K562 (cell line): ENCODE measurements at regions not wholly inside any gene's neighbourhood (a gene's known extent, or its start where the extent isn't known, plus 50 kb on each side); places are given as distances from the start of the nearest gene placed in this dataset.

Experiments
- ATAC-seq: fragments of 200-7000 bp; cut with Tn5 transposase; 3 replicates; pipeline ENCODE4 v1.9.1; 2020; ENCODE audit warnings: moderate library complexity
- BruUV-seq: library from RNA; stranded (reverse); fragments of 400-500 nt; replicated peaks from 2 replicates; lab custom pipeline; 2021; lab: Mats Ljungman, UMichigan
- CTCF ChIA-PET: fragments of 300-600 bp; formaldehyde crosslinking; extraction: SDS; loops from one replicate; lab custom pipeline; 2021; ENCODE audit warnings: low intra/inter-chr PET ratio; lab: Yijun Ruan, JAX
- POLR2A ChIA-PET: fragments of 300-600, 350-650 bp; sonication (Branson Sonifier 250); formaldehyde crosslinking; extraction: SDS; loops from one replicate; lab custom pipeline; 2021; ENCODE audit warnings: antibody characterized with exemption, inconsistent platforms; lab: Yijun Ruan, JAX
- DNase-seq, 4 experiments: peaks; one replicate each; pipeline versions ENCODE4 v3.0.0 to v3.0.0-alpha.2; 2011 to 2018; ENCODE audit warnings: low spot score in 3 of 4, mixed read lengths in 3 of 4; ENCODE audit errors: extremely low read depth in 1 of 4
- FAIRE-seq: peaks from 2 replicates; lab custom pipeline; 2011; peaks lifted over from hg19 to GRCh38; lab: Jason Lieb, UNC
- H2AFZ ChIP-seq: 2 replicates; pipeline ENCODE4 v1.6.0; 2011; ENCODE audit warnings: low read depth, low read length, control low read depth, inconsistent platforms
- H3K27ac ChIP-seq: fragments of 200-600 bp; 3 replicates; pipeline ENCODE4 v1.8.0; 2011; ENCODE audit warnings: low read depth, mild to moderate bottlenecking, control low read depth, inconsistent platforms, low read length, moderate library complexity, mixed read lengths; ENCODE audit errors: extremely low read depth
- H3K27me3 ChIP-seq, 2 experiments: fragments of 300-600 bp in 1 of 2; 2 replicates in 1 of 2; 3 replicates in 1 of 2; pipeline versions ENCODE4 v1.6.0 to v1.8.0; 2011; ENCODE audit warnings: inconsistent platforms in 2 of 2, low read length in 2 of 2, mild to moderate bottlenecking in 1 of 2, mixed read lengths in 1 of 2, moderate library complexity in 1 of 2; ENCODE audit not compliant: control insufficient read depth in 2 of 2, insufficient read depth in 2 of 2
- H3K36me3 ChIP-seq: fragments of 300-600 bp; 3 replicates; pipeline ENCODE4 v1.8.0; 2011; ENCODE audit warnings: mild to moderate bottlenecking, low read length, inconsistent platforms; ENCODE audit not compliant: control insufficient read depth, insufficient read depth
- H3K4me1 ChIP-seq, 2 experiments: fragments of 200-600 bp in 1 of 2; replicated peaks in 1 of 2; 2 replicates in 1 of 2; 3 replicates in 1 of 2; pipeline versions ENCODE4 v1.5.1 to v1.8.0; 2011; ENCODE audit warnings: inconsistent platforms in 2 of 2, low read length in 2 of 2, mild to moderate bottlenecking in 1 of 2, mixed read lengths in 1 of 2, moderate library complexity in 1 of 2; ENCODE audit not compliant: control insufficient read depth in 2 of 2, insufficient read depth in 2 of 2
- H3K4me2 ChIP-seq: 2 replicates; pipeline ENCODE4 v1.6.1; 2011; ENCODE audit warnings: low read length, control low read depth, inconsistent platforms, mixed read lengths; ENCODE audit not compliant: insufficient read depth
- H3K4me3 ChIP-seq: fragments of 200-600 bp; sonication (generic), shearing (Covaris generic); 2 replicates; pipeline ENCODE4 v1.5.1; 2016; ENCODE audit warnings: control low read depth, inconsistent platforms
- H3K79me2 ChIP-seq: fragments of 200-600 bp; 3 replicates; pipeline ENCODE4 v1.8.0; 2011; ENCODE audit warnings: low read length, inconsistent platforms; ENCODE audit not compliant: control insufficient read depth, insufficient read depth
- H3K9ac ChIP-seq, 2 experiments: 2 replicates each; pipeline versions ENCODE4 v1.6.0 to v1.6.1; 2011; ENCODE audit warnings: low read depth in 2 of 2, low read length in 2 of 2, control low read depth in 1 of 2, inconsistent platforms in 1 of 2, mild to moderate bottlenecking in 1 of 2, mixed read lengths in 1 of 2; ENCODE audit not compliant: insufficient read depth in 1 of 2
- H3K9me1 ChIP-seq: one replicate; pipeline ENCODE4 v1.6.0; 2011; ENCODE audit warnings: inconsistent platforms, mild to moderate bottlenecking, low read length, moderate library complexity; ENCODE audit not compliant: control insufficient read depth, insufficient read depth
- H3K9me3 ChIP-seq: replicated peaks from 2 replicates; pipeline ENCODE4 v1.5.1; 2011; ENCODE audit warnings: low read depth, low read length, inconsistent platforms; ENCODE audit not compliant: control insufficient read depth, insufficient read depth
- H4K20me1 ChIP-seq: replicated peaks from 2 replicates; pipeline ENCODE4 v1.6.1; 2011; ENCODE audit warnings: low read length, inconsistent platforms, mixed read lengths; ENCODE audit not compliant: control insufficient read depth, insufficient read depth
- CAMTA2 ChIP-seq: fragments of 250-450 bp; sonication (Bioruptor Pico); conservative IDR thresholded peaks from 2 replicates; pipeline ENCODE4 v1.5.1; 2022
- DNMT1 ChIP-seq: fragments of 450-650 bp; IDR thresholded peaks from 2 replicates; pipeline ENCODE4 v1.6.1; 2016; ENCODE audit warnings: antibody characterized with exemption, mild to moderate bottlenecking
- HNRNPUL1 ChIP-seq: fragments of 200-400 bp; formaldehyde crosslinking; IDR thresholded peaks from 2 replicates; pipeline ENCODE4 v1.6.1; 2017; ENCODE audit warnings: low read length
- OTX1 ChIP-seq: fragments of 450-650 bp; formaldehyde crosslinking; IDR thresholded peaks from 2 replicates; pipeline ENCODE4 v1.4.0; 2022; ENCODE audit warnings: mild to moderate bottlenecking
- PRMT5 ChIP-seq: sonication (generic); formaldehyde crosslinking; IDR thresholded peaks from 2 replicates; pipeline ENCODE4 v1.5.0; 2020; ENCODE audit warnings: missing genetic modification reagents
- SMAD4 ChIP-seq: fragments of 250-450 bp; sonication (Bioruptor Pico); conservative IDR thresholded peaks from 2 replicates; pipeline ENCODE4 v1.8.0; 2021; ENCODE audit warnings: inconsistent platforms, mild to moderate bottlenecking, moderate library complexity
- SNRNP70 ChIP-seq: fragments of 200-400 bp; formaldehyde crosslinking; optimal IDR thresholded peaks from 2 replicates; pipeline ENCODE3; 2017; ENCODE audit warnings: low read depth, low read length
- SOX6 ChIP-seq: fragments of 450-650 bp; IDR thresholded peaks from 2 replicates; pipeline ENCODE4 v1.6.1; 2014; ENCODE audit warnings: mild to moderate bottlenecking
- SRSF3 ChIP-seq: fragments of 200-400 bp; formaldehyde crosslinking; IDR thresholded peaks from 2 replicates; pipeline ENCODE4 v1.6.1; 2016; ENCODE audit warnings: mild to moderate bottlenecking, low read length, moderate library complexity; ENCODE audit not compliant: insufficient read depth
- YY1 ChIP-seq, 3 experiments: IDR thresholded peaks; 2 replicates each; pipeline ENCODE4 v1.6.1; 2011; ENCODE audit warnings: low read length in 2 of 3, mild to moderate bottlenecking in 2 of 3, moderate library complexity in 2 of 3, borderline replicate concordance in 1 of 3, control low read depth in 1 of 3, low read depth in 1 of 3; ENCODE audit not compliant: insufficient read depth in 3 of 3, insufficient replicate concordance in 2 of 3, control insufficient read depth in 1 of 3, insufficient read length in 1 of 3; ENCODE audit errors: extremely low read depth in 1 of 3
- ZC3H4 ChIP-seq: sonication (generic); formaldehyde crosslinking; IDR thresholded peaks from 2 replicates; pipeline ENCODE4 v1.9.0; 2021; ENCODE audit warnings: missing genetic modification reagents, borderline replicate concordance
- ZFP1 ChIP-seq: fragments of 450-650 bp; formaldehyde crosslinking; IDR thresholded peaks from 2 replicates; pipeline ENCODE4 v1.4.0; 2020; ENCODE audit warnings: mild to moderate bottlenecking, mixed read lengths
- WGBS: fragments of 100-300 bp; shearing (Covaris generic); methylation state at CpG from one replicate; pipeline ENCODE4 v1.1.6; 2016; ENCODE audit warnings: low coverage, mixed read lengths; ENCODE audit not compliant: insufficient coverage; ENCODE audit errors: missing lambda C conversion rate; 5-methylcytosine and 5-hydroxymethylcytosine counted together
- in situ Hi-C: fragments of 300-500 bp; cut with MboI; formaldehyde crosslinking; loops from 4 replicates; pipeline ENCODE4 v1.15.0; 2018; ENCODE audit warnings: inconsistent platforms, mixed read lengths
- intact Hi-C: fragments of 100-400 bp; cut with micrococcal nuclease; formaldehyde crosslinking; loops from 2 replicates; pipeline ENCODE4 v1.14.2; 2022
- TF ChIP-seq, protein P1 (sequence below), 2 experiments: fragments of 450-650 bp in 1 of 2; IDR thresholded peaks; 2 replicates each; pipeline ENCODE4 v1.6.1; 2011 to 2017; ENCODE audit warnings: low read depth in 2 of 2, antibody characterized with exemption in 1 of 2, borderline replicate concordance in 1 of 2, low read length in 1 of 2, mild to moderate bottlenecking in 1 of 2, mixed read lengths in 1 of 2; ENCODE audit not compliant: control insufficient read depth in 1 of 2
- TF ChIP-seq, protein P2 (sequence below): sonication (generic); formaldehyde crosslinking; IDR thresholded peaks from 2 replicates; pipeline ENCODE4 v1.8.1; 2023; ENCODE audit warnings: mild to moderate bottlenecking, missing genetic modification reagents, moderate library complexity

DNA sequence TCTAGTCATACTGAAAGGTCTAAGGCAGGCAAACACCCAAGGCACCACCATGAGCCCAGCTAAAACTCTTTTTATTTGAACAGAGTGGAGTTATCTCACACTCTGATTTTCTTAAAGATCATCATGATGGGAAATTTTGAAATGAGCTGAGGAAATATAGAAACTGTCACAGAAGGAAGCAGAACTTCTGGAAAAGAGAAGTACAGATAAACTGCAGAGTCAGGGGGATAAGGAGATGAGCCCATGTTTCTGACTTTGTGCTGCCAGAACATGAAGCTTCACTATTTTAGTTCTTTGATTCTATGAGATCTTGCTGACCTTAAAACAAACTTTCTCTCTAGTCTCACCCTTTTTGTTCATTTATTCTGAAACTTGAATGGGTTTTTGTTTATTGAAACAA lies 406.5 kb upstream of the EDIL3 start:
- no peaks in the 10 kb centered on the region for H3K36me3 ChIP-seq
- H3K4me2 ChIP-seq: no peak overlapping the region
- ChIA-PET CTCF (no interaction called here), POLR2A (no interaction called here)
- ATAC-seq: no peak
- no peak overlapping the region for H2AFZ ChIP-seq
- H3K27me3 ChIP-seq: no peaks in the 10 kb centered on the region
- BruUV-seq: no TSS peak
- H3K4me3 ChIP-seq: no peak overlapping the region
- no peaks in the 10 kb centered on the region for H3K9me3 ChIP-seq
- no peak for FAIRE-seq
- H3K9me1 ChIP-seq: no peaks in the 10 kb centered on the region
- no peak for DNase-seq
- no peak overlapping the region for H3K9ac ChIP-seq
- intact Hi-C loops (no loop called here), in situ Hi-C loops (no loop called here)
- no peak overlapping the region for H3K27ac ChIP-seq
- H3K79me2 ChIP-seq: no peaks in the 10 kb centered on the region
- no peak for TF ChIP-seq HNRNPUL1
- TF ChIP-seq CAMTA2: no peak
- TF ChIP-seq SMAD4 (CRISPR knock-in tag): no peak
- TF ChIP-seq ZC3H4 (CRISPR knock-in tag): no peak
- no peak for TF ChIP-seq SRSF3
- TF ChIP-seq SNRNP70: no peak
- H3K4me1 ChIP-seq: no peaks in the 10 kb centered on the region
- no peaks in the 10 kb centered on the region for H4K20me1 ChIP-seq

DNA sequence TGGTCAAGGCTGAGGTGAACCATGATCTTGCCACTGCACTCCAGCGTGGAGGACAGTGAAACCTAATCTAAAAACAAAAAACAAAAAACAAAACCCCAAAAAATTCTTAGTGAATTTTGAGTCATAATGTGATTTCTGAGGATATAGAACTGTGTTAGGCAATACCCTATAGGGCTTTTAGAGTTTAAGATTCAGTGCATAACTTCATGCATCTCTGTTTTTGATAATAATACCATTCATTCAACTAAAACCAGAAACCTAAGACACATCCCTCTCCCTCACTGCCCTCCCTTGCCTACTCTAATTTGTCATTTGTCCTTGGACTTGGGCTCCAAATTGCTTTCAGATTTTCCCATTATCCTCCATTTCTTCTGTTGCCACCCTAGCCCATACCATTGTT lies 405.7 kb upstream of the EDIL3 start:
- Histone ChIP-seq H3K4me2 (no peak overlapping the region), H3K9ac (no peak overlapping the region), H3K9me1 (no peaks in the 10 kb centered on the region), H3K27ac (no peak overlapping the region), H4K20me1 (no peaks in the 10 kb centered on the region), H2AFZ (no peak overlapping the region), H3K36me3 (no peaks in the 10 kb centered on the region), H3K9me3 (no peaks in the 10 kb centered on the region), H3K27me3 (no peaks in the 10 kb centered on the region), H3K4me1 (no peaks in the 10 kb centered on the region), H3K4me3 (no peak overlapping the region), H3K79me2 (no peaks in the 10 kb centered on the region)
- CTCF ChIA-PET: no interaction called here
- no TSS peak for BruUV-seq
- in situ Hi-C loops: no loop called here
- DNase-seq (no peak), ATAC-seq (no peak), FAIRE-seq (no peak)
- POLR2A ChIA-PET: no interaction called here
- intact Hi-C loops: no loop called here
- 0% methylated on average over 1 of the region's 1 CpG for WGBS
- no peak for TF ChIP-seq DNMT1
- TF ChIP-seq, protein P1, sequence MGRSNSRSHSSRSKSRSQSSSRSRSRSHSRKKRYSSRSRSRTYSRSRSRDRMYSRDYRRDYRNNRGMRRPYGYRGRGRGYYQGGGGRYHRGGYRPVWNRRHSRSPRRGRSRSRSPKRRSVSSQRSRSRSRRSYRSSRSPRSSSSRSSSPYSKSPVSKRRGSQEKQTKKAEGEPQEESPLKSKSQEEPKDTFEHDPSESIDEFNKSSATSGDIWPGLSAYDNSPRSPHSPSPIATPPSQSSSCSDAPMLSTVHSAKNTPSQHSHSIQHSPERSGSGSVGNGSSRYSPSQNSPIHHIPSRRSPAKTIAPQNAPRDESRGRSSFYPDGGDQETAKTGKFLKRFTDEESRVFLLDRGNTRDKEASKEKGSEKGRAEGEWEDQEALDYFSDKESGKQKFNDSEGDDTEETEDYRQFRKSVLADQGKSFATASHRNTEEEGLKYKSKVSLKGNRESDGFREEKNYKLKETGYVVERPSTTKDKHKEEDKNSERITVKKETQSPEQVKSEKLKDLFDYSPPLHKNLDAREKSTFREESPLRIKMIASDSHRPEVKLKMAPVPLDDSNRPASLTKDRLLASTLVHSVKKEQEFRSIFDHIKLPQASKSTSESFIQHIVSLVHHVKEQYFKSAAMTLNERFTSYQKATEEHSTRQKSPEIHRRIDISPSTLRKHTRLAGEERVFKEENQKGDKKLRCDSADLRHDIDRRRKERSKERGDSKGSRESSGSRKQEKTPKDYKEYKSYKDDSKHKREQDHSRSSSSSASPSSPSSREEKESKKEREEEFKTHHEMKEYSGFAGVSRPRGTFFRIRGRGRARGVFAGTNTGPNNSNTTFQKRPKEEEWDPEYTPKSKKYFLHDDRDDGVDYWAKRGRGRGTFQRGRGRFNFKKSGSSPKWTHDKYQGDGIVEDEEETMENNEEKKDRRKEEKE (IDR thresholded peaks at IDR 0.05; ENCODE audit: borderline replicate concordance in 1 of 2, control insufficient read depth in 1 of 2, low read depth in 2 of 2, low read length in 1 of 2): no peak
- TF ChIP-seq ZFP1 (CRISPR knock-in tag): no peak
- TF ChIP-seq SOX6: no peak
- TF ChIP-seq YY1 (IDR thresholded peaks at IDR 0.05; ENCODE audit: borderline replicate concordance in 1 of 3, control insufficient read depth in 1 of 3, extremely low read depth in 1 of 3, insufficient read depth in 3 of 3, insufficient read length in 1 of 3, insufficient replicate concordance in 2 of 3, low read depth in 1 of 3, low read length in 2 of 3): no peak
- no peak for TF ChIP-seq PRMT5 (CRISPR knock-in tag)
- TF ChIP-seq, protein P2, sequence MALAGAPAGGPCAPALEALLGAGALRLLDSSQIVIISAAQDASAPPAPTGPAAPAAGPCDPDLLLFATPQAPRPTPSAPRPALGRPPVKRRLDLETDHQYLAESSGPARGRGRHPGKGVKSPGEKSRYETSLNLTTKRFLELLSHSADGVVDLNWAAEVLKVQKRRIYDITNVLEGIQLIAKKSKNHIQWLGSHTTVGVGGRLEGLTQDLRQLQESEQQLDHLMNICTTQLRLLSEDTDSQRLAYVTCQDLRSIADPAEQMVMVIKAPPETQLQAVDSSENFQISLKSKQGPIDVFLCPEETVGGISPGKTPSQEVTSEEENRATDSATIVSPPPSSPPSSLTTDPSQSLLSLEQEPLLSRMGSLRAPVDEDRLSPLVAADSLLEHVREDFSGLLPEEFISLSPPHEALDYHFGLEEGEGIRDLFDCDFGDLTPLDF (CRISPR knock-in tag): no peak
- no peak for TF ChIP-seq OTX1 (CRISPR knock-in tag)
